ENCODE measurements at regions not wholly inside any gene's neighbourhood (a gene's known extent, or its start where the extent isn't known, plus 50 kb on each side); places are given as distances from the start of the nearest gene placed in this dataset.

DNA sequence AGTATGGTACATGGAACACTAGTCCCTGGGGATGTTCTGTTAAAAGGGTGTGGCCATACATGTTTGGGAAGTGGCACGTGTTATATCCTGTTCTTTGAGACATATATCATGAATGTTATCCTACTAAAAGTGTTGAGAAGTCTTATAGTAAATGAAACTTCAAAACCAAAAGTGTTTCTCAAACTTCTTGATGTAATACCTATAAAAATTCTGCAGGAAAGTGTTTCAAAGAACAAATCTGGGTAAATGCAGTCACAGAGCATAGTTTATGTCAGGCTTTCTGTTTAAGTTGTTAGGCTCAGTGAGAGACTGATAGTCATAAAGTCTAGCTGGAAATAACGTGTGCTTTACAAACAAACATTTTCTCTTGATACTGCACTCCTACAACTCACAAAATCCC lies 273.7 kb downstream of the KIF20B start:
- in situ Hi-C loops (cut with HindIII; ENCODE audit: low pct_unique_long_range_greater_than_20kb, low sequenced_read_pairs) = no loop called here

DNA sequence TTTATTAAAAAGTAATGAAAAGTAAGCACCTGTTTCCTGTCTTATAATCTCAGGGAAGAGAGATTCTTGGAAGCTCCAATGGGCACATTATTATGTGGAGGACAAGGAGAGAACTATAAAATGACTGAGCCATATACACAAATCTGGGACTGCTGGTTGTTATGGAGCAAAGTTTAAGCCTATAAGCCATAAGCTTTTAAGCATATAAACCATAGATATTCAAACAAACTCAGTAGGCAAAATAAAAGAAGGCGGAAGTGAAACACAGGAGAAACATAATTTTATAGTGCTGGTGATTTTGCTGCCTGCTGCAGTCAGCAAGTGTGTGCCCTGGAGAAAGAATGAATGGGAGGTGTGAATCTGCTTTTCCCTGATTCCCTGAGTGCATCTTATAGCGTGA lies 274.4 kb downstream of the KIF20B start:
- Histone ChIP-seq H3K27ac (ENCODE audit: low read length) (no peak overlapping the region), H3K4me1 (ENCODE audit: control insufficient read depth, insufficient read depth, low read length) (no peaks in the 10 kb centered on the region), H3K36me3 (ENCODE audit: control insufficient read depth, insufficient read depth, low read length) (no peaks in the 10 kb centered on the region), H3K4me3 (ENCODE audit: low read depth in 2 of 2, low read length in 2 of 2) (no peak overlapping the region), H3K27me3 (ENCODE audit: control insufficient read depth, insufficient read depth, low read length) (no peaks in the 10 kb centered on the region; the same call in 1 of the 2 replicates), H3K9me3 (ENCODE audit: control insufficient read depth, insufficient read depth, low read depth, low read length) (no peaks in the 10 kb centered on the region)
- ATAC-seq (no peak), DNase-seq (ENCODE audit: low read depth, low spot score) (no peak)
- CTCF ChIA-PET = no interaction called here
- in situ Hi-C loops (cut with HindIII; ENCODE audit: low pct_unique_long_range_greater_than_20kb, low sequenced_read_pairs) = no loop called here
- BruUV-seq (replicated peaks) = no TSS peak
- intact Hi-C loops (cut with micrococcal nuclease; ENCODE audit: unreplicated experiment) = no loop called here
- POLR2A ChIA-PET = no interaction called here
- no peak for TF ChIP-seq TCF7L2 (IDR thresholded peaks at IDR 0.05; ENCODE audit: low read depth, low read length)
- TF ChIP-seq, protein P1, sequence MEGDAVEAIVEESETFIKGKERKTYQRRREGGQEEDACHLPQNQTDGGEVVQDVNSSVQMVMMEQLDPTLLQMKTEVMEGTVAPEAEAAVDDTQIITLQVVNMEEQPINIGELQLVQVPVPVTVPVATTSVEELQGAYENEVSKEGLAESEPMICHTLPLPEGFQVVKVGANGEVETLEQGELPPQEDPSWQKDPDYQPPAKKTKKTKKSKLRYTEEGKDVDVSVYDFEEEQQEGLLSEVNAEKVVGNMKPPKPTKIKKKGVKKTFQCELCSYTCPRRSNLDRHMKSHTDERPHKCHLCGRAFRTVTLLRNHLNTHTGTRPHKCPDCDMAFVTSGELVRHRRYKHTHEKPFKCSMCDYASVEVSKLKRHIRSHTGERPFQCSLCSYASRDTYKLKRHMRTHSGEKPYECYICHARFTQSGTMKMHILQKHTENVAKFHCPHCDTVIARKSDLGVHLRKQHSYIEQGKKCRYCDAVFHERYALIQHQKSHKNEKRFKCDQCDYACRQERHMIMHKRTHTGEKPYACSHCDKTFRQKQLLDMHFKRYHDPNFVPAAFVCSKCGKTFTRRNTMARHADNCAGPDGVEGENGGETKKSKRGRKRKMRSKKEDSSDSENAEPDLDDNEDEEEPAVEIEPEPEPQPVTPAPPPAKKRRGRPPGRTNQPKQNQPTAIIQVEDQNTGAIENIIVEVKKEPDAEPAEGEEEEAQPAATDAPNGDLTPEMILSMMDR (IDR thresholded peaks at IDR 0.05) = no peak
- no peak for TF ChIP-seq SIN3A (IDR thresholded peaks at IDR 0.05; ENCODE audit: borderline replicate concordance, insufficient read depth, low read depth, low read length)
- TF ChIP-seq, protein P2, sequence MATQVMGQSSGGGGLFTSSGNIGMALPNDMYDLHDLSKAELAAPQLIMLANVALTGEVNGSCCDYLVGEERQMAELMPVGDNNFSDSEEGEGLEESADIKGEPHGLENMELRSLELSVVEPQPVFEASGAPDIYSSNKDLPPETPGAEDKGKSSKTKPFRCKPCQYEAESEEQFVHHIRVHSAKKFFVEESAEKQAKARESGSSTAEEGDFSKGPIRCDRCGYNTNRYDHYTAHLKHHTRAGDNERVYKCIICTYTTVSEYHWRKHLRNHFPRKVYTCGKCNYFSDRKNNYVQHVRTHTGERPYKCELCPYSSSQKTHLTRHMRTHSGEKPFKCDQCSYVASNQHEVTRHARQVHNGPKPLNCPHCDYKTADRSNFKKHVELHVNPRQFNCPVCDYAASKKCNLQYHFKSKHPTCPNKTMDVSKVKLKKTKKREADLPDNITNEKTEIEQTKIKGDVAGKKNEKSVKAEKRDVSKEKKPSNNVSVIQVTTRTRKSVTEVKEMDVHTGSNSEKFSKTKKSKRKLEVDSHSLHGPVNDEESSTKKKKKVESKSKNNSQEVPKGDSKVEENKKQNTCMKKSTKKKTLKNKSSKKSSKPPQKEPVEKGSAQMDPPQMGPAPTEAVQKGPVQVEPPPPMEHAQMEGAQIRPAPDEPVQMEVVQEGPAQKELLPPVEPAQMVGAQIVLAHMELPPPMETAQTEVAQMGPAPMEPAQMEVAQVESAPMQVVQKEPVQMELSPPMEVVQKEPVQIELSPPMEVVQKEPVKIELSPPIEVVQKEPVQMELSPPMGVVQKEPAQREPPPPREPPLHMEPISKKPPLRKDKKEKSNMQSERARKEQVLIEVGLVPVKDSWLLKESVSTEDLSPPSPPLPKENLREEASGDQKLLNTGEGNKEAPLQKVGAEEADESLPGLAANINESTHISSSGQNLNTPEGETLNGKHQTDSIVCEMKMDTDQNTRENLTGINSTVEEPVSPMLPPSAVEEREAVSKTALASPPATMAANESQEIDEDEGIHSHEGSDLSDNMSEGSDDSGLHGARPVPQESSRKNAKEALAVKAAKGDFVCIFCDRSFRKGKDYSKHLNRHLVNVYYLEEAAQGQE (IDR thresholded peaks at IDR 0.05; ENCODE audit: insufficient read depth in 1 of 2, low read depth in 2 of 2, low read length in 1 of 2) = no peak
- no peak for TF ChIP-seq POLR2AphosphoS5 (IDR thresholded peaks at IDR 0.05; ENCODE audit: low read depth, low read length)

More for the DNA sequence above, 273.7 kb downstream of the KIF20B start:
- BruUV-seq (replicated peaks) = no TSS peak
- H3K27ac ChIP-seq (ENCODE audit: low read length) = no peak overlapping the region
- ChIA-PET POLR2A (no interaction called here), CTCF (no interaction called here)
- H3K4me1 ChIP-seq (ENCODE audit: control insufficient read depth, insufficient read depth, low read length) = no peaks in the 10 kb centered on the region
- no peak for DNase-seq (ENCODE audit: low read depth, low spot score)
- TF ChIP-seq, protein P1 (IDR thresholded peaks at IDR 0.05) = no peak
- no peaks in the 10 kb centered on the region; the same call in 1 of the 2 replicates for H3K27me3 ChIP-seq (ENCODE audit: control insufficient read depth, insufficient read depth, low read length)
- intact Hi-C loops (cut with micrococcal nuclease; ENCODE audit: unreplicated experiment) = no loop called here
- no peaks in the 10 kb centered on the region for H3K36me3 ChIP-seq (ENCODE audit: control insufficient read depth, insufficient read depth, low read length)
- H3K4me3 ChIP-seq (ENCODE audit: low read depth in 2 of 2, low read length in 2 of 2) = no peak overlapping the region
- no peak for ATAC-seq
- no peaks in the 10 kb centered on the region for H3K9me3 ChIP-seq (ENCODE audit: control insufficient read depth, insufficient read depth, low read depth, low read length)

DNA sequence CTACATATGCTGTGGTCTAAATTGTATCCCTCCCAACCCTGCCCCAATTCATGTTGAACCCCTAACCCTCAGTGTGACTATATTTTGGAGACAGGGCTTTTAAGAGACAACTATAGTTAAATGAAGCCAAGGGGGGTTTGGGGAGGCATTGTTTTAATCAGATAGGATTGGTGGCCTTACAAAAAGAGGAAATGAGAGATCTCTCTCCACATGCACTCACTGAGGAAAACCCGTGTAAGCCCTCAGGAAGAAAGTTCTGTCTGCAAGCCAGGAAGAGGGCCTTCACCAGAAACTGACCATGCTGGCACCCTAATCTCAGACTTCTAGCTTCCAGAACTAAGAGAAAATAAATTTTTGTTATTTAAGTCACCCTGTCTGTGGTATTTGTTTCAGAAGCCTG lies 276.7 kb downstream of the KIF20B start:
- Histone ChIP-seq H3K36me3 (ENCODE audit: control insufficient read depth, insufficient read depth, low read length) (no peaks in the 10 kb centered on the region), H3K4me1 (ENCODE audit: control insufficient read depth, insufficient read depth, low read length) (no peaks in the 10 kb centered on the region), H3K27me3 (ENCODE audit: control insufficient read depth, insufficient read depth, low read length) (no peaks in the 10 kb centered on the region; the same call in 1 of the 2 replicates), H3K4me3 (ENCODE audit: low read depth in 2 of 2, low read length in 2 of 2) (no peak overlapping the region), H3K9me3 (ENCODE audit: control insufficient read depth, insufficient read depth, low read depth, low read length) (no peaks in the 10 kb centered on the region), H3K27ac (ENCODE audit: low read length) (no peak overlapping the region)
- POLR2A ChIA-PET = no interaction called here
- no TSS peak for BruUV-seq (replicated peaks)
- no peak for DNase-seq (ENCODE audit: low read depth, low spot score)
- ATAC-seq = no peak
- intact Hi-C loops (cut with micrococcal nuclease; ENCODE audit: unreplicated experiment) (no loop called here), in situ Hi-C loops (cut with HindIII; ENCODE audit: low pct_unique_long_range_greater_than_20kb, low sequenced_read_pairs) (no loop called here)
- CTCF ChIA-PET = no interaction called here
- TF ChIP-seq TCF7L2 (IDR thresholded peaks at IDR 0.05; ENCODE audit: low read depth, low read length) (no peak), POLR2AphosphoS5 (IDR thresholded peaks at IDR 0.05; ENCODE audit: low read depth, low read length) (no peak), SIN3A (IDR thresholded peaks at IDR 0.05; ENCODE audit: borderline replicate concordance, insufficient read depth, low read depth, low read length) (no peak)
- TF ChIP-seq, protein P2 (IDR thresholded peaks at IDR 0.05; ENCODE audit: insufficient read depth in 1 of 2, low read depth in 2 of 2, low read length in 1 of 2) = no peak
- TF ChIP-seq, protein P1 (IDR thresholded peaks at IDR 0.05) = no peak

Measured in Panc1 (cell line).